CD4-positive, alpha-beta T cell treated with Interleukin-17A for 1 hour (primary cell): ENCODE measurements at regions not wholly inside any gene's neighbourhood (a gene's known extent, or its start where the extent isn't known, plus 50 kb on each side); places are given as distances from the start of the nearest gene placed in this dataset.

Experiments used
- DNase-seq: peaks from one replicate; pipeline ENCODE4 v3.0.0-alpha.2; 2020

DNA sequence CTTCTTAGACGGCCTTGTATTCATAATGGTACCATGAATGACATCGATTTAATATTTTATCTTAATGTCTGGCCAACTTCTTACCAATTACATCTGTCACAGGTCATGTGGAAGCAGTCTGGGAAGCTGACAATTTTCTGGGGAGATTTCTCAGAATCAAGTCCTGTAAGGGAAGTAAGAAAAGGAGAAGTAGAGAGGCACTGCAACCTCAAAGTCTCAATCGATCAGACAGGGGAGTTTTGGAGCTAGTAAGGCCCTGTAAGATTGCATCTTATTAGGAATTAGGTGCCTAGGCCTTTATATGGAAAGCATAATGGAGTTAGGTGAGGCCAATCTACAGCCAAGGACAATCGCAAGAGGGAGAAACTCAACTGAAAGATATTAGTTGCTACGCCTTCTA, 694.6 kb upstream of the SORCS1 start:
- DNase-seq = no peak

DNA sequence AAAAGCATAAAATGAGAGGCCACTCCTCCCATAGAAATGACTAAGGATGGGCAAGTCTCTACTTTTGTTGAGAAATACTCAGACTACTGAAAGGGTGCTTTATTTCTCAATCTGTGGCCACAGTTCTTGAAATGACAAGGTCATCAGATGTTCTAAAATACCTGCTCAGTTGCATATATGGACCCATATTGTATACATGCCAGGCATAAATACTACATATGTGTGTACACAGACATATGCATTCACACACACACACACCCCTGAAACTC, 691.5 kb upstream of the SORCS1 start:
- no peak for DNase-seq

DNA sequence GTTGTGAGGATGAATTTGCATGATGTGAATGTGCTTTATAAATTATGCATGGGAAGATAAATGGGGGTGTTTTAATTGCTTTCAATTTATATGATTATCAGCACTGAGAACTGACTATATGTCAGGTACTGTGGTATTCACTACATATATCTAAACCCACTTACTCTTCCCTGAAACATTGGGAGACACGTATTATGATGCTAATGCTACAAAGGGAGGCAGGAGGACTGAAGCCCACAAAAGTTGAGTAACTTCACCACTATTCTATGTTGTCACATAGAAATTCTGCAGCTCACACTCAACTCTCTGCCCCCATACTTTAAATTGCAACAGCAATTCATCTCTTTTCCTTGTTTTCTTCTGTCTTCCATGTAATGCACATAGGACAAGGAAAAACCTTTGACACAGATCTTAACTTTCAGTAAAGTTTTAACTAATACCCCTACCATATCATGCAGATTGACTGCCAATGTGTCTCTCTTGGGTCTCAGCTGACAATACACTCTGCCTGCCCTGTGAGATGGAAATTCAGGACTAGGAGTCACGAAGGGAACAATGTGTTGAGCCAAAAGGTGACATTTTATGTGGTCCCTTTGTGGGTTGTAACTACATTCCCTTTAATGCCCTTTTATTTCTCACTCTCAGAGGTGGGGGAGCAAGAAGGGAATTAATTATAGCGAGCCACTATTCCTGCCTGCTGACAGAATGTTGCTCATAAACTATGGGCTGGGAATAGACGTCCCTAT, 691.0 kb upstream of the SORCS1 start:
- no peak for DNase-seq

DNA sequence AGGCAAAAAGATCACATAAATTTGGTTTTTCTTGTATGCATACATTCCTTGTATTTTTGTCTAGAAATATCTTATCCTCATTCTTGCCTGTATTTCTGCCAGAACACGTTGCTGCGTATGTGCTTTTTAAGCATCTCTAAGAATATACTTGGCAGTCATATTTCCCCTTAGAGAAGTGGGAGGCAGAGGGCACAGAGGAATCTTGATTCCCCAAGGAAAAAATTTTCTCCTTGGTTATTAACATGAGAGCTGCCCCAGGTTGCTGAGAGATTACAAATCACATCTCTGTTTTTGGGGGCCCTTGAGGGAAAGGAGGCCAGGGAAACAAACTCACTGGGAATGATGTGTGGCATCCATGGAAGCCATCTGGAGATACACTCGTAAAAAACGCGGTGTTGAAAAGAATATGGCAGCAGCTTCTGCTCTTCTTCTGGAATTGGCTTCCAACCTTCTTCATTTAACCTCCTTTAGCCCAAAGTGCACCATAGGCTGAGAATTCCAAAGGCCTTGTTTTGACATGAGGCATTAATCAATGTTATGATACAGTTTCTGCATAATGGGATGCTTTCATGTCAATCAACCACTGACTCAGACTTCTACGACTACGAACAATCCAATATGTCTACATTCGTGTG, 684.3 kb upstream of the SORCS1 start:
- DNase-seq = no peak

DNA sequence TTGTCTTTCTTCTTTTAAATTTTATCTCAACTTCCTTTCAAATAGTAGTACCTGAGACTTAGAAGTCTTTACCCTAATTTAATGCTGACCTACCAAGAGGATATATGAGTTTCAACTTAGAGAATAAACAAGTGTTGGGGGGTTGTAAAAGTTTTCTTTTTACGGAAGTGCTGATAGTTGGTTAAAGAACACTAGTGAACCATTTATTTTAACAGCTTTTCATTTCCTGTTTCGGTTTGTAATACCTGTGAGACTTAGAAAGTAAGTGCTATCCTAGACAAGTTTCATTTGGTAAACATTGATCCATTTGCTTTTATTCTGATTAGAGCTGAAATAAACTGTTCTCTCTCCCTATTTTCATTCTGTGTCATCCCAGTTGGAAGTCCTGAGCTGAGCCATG, 683.1 kb upstream of the SORCS1 start:
- DNase-seq = no peak

DNA sequence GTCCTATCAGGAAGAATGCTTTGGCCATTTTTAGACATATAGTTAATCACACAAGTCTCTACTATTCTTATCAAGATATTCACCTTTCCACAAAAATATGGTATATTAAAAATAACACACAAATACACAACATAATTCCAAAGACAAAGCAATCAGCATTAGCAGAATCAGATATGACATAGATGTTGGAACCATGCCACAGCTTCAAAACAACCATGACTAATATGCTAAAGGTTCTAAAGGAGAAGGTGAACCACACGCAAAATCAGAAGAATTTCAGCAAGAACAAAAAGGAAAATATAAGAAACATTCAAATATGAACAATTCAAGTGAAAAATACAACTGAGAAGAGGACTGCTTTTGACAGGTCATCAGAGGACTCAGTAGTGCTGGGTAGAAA, 670.2 kb upstream of the SORCS1 start:
- no peak for DNase-seq

DNA sequence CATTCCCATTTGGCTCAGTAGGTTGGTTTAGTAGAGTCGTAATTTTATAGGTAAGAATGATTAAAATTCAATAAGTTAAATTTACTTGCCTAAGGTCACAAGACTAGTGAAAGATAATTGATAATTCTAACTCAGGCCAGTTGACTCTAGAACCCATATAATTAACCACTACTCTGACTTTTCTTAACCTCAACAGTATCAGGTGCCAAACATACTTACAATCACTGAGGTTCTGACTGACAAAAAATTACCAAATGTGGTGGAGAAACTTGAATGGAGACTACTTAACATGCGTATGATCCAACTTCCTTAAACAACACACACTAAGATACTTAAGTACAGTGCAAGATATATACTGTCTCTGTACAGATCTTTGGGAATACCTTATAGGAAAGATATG, 667.3 kb upstream of the SORCS1 start:
- no peak for DNase-seq

DNA sequence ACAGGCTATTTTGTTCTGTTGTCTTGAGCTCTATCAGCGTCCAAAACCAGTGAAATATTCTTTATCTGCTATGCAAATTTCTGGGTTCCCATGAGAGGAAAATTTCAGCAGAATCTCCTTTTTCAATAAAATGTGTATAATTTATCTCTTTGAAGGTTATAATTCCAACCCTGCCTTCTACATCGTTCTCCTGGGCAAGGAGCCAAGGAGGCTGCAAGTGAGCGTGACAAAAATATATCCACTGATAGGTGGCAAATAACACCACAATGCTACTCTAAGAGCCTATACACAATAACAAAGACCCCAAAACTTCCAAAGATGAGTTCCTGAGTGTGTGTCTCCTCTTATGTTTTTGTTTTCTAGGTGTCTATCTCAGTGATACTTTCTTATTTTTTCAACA, 664.7 kb upstream of the SORCS1 start:
- DNase-seq = no peak

DNA sequence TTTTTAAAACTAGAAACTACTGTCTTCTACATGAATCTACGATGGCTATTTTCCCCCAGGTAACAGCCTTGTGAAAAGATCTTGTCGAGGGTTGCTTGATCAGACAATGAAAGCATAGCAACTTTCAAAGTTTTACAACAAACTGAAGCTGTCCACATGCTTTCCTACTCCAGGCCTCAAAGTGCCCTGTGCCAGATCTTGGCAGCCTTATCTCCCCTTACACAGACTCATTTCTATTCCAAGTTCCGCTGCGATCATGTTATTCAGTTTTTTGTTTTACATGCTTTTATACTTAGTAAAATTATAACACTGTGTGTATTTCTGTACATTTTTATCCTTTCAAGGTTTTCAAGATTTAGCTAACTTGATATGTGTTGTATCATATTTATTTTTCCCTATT, 661.7 kb upstream of the SORCS1 start:
- DNase-seq = no peak

DNA sequence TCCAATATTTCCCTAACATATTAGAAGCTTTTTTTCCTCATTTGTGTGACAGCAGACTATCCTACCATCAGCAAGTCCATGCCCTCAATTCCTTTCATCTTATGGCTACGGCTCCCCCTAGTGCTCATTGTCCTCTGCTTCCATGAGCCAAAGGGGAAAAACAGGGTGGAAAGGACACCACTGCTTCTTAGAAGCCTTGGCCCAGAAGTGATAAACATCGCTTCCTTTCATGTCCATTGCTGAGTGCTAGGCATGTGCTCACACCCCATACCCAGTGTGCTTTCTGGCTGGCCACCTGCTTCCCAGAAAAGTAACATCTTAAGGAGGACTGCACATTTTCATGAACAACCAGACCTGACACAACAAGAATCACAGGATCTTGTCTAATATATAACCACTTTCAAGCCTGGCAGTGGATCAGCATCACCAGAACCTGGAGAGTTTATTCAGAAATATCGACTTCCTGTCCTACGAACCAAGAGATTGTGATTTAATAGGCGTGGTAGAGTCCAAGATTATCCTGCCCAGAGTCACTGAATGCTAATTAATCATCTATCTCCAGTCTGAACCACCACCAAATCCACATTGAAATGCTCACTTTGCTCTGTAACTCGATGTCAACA, 650.5 kb upstream of the SORCS1 start:
- no peak for DNase-seq

DNA sequence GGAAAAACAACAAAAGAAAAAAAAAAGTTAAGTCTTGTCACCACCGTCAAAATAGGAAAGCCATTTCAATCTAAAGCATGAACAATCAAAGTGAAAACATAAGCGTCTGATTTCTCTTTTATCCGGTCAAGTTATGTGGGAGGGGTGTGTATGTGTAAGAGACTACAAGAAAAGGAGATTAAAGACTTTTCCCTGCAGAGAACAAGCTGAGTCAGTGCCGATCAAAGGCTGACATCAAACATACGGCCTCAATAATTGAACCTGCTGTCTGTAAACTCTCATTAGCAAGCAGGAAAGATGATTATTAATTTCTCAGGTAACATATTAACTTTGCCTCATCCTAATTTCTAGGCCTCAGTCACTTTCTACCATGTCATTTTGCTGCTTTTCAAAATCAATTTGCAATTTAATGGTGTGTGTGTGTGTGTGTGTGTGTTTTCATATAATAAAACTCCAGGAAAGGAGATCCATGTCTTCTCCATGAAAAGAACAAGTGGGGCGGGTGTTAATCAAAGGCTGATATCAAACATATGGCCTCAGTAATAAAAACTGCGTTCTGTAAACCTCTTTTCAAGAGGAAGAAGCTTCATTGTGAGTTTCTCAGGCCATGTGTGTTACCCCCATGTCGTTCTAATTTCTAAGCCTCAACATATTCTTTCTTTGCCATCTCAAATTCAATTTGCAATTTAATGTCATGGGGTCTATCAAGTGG, 649.1 kb upstream of the SORCS1 start:
- DNase-seq = no peak

DNA sequence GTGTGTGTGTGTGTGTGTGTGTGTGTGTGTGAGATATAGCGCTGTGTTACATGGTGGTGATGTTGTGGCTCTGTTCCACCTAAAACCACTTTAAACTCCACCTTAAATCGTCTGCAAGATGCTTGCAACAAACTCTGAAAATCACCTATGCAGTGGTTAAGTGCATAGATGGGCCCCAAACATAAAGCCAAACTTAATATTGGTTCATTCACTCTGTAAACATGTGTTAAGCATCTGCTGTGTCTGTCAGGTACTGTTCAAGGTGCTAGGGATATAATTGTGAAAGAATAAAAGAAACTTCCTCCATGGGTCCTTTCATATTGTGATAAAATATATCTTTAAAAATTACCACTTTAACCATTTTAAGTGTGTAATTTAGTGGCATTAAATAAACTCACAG, 645.4 kb upstream of the SORCS1 start:
- no peak for DNase-seq

DNA sequence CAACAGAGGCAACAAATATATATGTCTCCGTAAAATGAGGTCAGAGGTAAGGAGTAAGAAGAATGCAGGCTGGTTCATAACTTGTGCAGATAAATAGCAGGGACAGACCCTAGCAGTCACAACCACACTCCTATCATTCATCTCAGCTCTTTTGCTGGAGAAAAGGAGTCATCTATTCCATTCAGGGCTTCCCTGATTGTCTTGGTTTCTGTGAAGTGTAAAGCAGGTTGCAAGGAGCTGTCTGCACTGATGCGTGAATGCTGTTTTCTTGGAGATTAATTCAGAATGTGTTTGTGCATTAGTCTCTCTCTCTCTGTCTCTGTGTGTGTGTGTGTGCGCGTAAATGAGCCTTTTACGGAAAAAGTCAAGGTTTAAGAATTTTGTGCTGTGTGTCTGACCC, 643.3 kb upstream of the SORCS1 start:
- DNase-seq = no peak

DNA sequence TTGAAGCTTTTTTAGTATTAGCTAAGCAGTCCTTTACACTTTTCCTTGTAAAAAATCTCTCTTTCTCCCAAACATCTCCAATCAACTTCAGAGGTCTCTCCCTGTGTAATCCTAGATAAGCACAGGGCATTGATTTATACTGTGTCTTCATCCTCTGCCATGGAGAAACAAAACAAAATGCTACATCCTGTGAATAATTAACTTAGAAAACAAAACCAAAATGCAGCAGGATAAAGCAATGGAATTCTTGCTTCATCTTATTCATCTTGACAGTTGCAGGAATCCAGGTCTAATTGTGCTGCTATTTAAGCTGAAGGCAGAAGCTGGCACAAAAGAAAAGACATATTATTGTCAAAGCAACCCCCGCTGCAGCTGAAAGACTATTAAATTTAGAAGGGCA, 641.5 kb upstream of the SORCS1 start:
- no peak for DNase-seq

DNA sequence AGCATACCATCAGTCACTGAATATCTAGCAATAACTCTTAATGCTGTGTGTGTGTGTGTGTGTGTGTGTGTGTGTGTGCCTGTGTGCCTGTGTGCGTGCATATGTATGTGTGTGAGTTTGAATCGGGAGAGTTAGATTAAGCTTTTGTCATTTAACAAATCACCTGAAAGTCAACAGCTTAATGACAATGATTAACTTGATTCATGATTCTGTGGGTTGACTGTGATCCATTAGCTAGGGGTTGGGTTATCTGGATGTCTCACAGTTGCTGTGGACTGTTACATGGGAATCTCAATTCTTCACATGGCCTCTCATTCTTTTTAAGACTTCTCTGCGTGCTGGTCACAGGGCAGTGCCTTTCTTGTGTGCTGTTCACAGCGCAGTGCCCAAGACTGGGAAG, 639.0 kb upstream of the SORCS1 start:
- no peak for DNase-seq

DNA sequence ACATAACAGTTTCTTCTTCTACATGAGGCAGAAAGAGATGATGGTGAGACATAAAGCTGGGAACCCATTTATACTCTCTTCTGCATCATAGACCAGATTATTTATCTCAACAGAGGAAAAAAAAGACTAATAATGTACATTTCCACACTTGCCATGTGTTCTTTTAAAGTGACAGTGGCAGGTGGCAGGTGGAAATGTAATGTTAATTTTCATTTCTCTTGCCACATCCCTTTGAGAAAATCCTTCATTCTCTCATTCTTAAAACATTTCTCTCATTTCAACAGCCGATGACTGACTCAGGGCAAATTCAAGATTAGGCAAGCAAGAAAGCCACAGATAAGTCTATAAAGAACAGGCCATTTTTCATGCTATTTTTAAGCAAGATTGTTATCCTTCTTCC, 635.6 kb upstream of the SORCS1 start:
- no peak for DNase-seq

DNA sequence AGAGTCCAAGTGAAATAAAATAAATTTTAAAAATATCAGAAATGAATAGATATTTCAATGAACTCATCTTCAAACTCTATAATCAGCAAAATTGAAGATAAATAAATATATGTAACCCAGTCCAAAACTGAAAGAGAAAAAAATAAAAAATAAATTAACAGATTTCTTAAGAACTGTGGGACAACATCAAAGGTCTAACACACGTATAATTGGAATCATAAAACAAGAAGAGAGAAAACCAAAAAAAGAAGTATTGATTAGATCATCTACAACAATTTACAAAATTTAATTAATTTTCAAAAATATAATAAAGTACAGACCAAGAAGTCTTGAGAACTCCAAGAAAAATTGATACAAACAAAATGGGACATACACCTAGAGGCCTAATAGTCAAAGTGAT, 625.8 kb upstream of the SORCS1 start:
- DNase-seq = no peak

DNA sequence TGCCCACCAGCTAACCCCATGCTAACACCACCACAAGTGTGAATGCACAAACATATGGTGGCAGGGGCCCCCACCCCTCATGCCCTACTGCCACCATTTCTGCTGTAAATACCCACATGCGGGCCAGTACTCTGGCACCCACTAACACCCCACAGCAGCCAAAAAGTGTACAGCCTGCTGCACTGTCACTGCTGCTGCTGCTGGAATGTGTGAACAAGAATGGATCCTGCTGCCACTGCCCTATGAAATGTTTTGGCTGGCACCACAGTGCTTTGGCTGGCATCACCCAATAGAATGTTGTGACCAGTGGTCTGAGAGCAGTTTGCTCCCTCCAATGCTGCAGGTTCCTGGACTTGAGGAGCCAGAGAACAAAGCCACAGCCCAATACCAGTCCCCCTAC, 606.6 kb upstream of the SORCS1 start:
- DNase-seq = no peak

DNA sequence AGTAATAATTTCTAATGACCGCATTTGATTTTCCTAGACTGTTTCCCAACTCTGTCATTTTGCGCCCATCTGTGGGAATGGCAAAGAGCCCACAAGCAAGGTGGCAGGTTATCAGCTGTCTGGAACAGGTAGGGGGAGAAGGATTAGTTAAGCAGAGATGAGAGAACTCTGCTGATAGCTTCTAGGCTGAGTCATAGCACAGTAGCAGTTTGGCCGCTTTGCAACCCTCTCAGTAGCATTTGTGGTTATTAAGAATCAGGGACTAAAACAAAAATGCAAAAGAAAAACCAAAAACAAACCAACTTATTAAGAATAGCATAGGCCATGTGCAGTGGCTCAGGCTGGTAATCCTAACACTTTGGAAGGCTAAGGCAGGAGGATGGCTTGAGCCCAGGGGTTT, 602.7 kb upstream of the SORCS1 start:
- DNase-seq = no peak

DNA sequence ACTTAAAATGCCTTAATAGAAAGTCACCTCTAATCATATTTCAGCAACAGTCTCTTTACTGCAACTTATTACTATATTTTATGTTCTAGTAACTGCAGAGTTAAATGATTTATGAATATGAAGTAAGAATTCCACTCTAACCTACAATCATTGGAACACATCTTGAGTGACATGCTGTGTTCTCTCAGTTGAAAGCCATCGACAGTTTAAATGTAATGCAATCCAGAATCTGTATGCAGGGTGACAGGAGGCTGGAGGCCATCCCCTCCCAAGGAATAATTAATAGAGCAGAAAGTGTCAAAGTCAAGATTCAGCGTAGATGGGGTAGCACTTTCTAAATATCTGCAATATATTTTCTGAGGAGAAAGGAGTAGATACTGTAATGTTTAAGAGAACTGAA, 590.3 kb upstream of the SORCS1 start:
- DNase-seq = no peak

DNA sequence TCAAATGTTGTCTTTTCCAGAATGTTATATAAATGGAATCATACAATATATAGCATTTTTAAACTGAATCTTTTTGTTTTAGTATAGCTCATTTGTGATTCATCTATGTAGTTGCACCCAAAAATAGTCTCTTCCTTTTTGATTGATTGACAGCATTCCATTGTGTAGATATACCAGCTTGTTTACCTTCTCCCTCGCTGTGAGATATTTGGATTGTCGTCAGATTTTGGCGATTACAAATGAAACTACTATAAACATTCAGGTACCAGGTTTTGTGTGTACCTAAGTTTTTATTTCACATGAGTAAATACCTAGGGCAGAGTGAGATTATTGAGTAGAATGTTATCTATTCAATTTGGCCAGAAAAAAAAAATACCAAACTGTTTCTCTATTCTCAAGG, 584.7 kb upstream of the SORCS1 start:
- no peak for DNase-seq

DNA sequence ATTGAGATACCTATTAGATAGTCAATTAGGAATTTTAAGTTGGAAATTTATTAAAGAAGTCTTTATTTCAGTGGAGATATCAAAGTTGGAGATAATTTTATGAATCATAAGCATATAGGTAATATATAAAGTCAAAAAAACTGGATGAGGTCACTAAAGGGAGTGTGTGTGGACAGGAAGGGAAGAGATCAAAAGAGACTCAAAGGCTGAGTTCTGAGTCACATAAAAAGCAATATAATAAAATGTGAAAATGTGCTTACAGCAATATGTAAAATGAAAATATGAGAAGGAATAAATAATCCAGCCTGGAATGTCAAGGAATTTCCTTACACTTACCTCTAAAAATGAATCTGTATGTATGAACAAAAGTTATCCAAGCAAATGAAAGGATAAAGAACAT, 583.3 kb upstream of the SORCS1 start:
- DNase-seq = no peak

DNA sequence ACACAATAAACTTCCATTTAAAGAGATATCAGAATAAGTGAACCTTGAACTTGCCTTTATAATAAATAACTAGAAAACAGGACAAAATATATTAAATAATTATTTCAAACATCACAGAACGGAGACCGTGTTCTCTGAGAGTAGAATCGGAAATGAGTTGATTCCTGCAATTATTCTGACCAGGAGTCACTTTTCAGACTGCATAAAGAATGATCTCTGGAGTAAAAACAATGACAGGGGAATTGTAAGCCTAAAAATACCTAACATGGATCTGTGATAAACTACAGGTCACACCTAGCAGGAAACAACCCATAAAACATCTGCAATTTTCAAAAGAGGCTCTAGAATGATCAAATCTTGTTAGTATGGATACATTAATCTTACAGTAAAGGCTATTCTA, 577.5 kb upstream of the SORCS1 start:
- DNase-seq = no peak

DNA sequence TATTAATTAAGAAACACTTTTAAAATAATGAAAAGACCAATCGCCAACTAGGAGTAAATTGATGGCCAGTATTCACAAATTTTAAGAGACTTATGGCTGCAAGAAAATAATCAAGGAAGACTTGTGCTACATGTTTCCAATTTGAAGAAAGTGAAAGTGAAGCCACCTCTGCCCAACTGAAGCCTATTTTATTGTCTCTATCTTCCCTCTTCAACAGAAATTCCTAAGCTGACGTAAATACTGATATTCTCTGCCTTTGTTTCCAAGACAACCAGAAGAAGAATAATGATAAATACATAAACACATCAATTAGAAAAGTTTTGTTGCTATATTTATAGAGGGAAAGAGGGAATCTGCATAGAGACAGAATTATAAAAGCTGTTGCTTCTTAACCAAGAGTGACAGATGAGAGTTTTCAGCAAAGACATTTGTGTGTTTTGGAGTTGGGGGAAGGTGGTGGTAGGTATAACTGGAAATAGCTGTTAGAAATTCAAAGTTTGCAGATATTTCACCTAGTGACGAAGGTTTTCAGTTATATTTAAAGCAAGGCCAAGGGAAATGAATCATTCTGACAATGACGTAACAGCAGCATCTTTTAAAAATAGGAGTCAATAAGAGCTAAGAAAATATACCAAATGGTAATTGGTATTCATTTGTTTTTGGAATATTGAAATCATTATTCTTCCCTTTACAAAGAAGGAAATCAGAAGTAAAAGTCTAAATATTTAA, 576.6 kb upstream of the SORCS1 start:
- DNase-seq = no peak
